ENCODE measurements at regions not wholly inside any gene's neighbourhood (a gene's known extent, or its start where the extent isn't known, plus 50 kb on each side); places are given as distances from the start of the nearest gene placed in this dataset.

- peak; percentile 47 to 95 (median 71) for DNase-seq
- intact Hi-C loops (cut with DNase I), result loop anchor here (2.0 to 10.0 kb wide), 7 partner anchors 50 to 800 kb away; partner anchors contain the start of genes DTD2, RNU6-7 and RNU6-8
Observed at GRCh38 chr14:32254952-32255679, 52.0 kb upstream of the RNU6-8 start.

DNA sequence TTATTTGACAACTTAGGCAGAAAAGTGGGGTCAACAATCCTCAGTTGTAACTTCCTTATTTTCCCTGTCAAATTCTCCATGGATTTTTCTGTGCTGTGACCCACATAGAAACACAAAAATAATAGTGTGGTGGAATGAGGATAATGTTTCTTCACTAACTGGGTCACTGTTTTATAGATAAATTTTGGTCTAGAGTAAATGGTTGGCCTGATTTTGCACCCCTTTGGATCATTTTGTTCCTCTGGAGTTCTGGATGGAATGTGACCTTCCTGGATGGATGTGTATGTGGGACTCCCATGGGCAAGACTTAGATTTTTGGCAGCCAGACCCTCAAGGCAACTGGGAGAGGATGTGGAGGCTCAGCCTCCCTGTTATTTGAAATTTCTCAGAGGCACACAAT is 52.7 kb upstream of the RNU6-8 start:
- no peak for DNase-seq
- intact Hi-C loops (cut with DNase I), result loop anchor here (2.0 to 10.0 kb wide), 5 partner anchors 51 to 801 kb away; partner anchors contain the start of genes DTD2, RNU6-7 and RNU6-8

GRCh38 chr14:32256576-32256975 is 53.5 kb upstream of the RNU6-8 start:
- intact Hi-C loops (cut with DNase I), result loop anchor here (5.0 to 10.0 kb wide), 3 partner anchors 52 to 802 kb away; partner anchors contain the start of genes DTD2, RNU6-7 and RNU6-8
- no peak for DNase-seq

DNA sequence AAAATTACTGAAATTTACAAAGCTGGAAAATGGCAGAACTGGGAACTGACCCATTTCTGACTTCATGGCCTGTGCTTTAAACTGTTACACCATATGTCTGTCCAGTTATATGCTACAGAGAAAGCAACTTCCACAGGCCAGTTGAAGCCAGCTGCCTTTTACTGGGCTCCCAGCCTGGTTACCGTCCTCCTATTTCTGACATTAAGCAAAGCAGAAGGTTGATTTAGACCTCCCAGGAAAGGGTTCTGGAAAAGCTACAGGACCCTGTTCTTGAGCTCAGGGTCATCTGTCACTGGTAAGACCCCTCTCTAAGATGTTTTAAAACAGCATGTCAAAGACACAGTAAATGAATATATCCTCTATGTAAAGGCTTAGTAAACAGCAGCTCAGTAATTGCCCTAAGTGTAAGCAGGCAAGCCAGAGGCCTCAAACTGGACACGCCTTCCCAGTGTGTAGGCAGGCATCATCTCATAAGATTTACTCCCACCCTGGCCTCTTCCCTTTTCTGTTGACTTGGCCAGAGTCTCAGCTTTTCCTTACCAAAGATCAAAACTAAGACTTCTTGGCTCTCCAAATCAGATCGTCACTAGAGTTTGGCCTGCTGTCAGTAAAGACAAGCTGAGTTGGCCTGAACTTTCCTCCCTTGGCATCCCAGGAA is 55.4 kb upstream of the RNU6-8 start:
- intact Hi-C loops (cut with DNase I), result loop anchor here (5.0 to 10.0 kb wide), 3 partner anchors 54 to 804 kb away; partner anchors contain the start of genes DTD2, RNU6-7 and RNU6-8
- no peak for DNase-seq

DNA sequence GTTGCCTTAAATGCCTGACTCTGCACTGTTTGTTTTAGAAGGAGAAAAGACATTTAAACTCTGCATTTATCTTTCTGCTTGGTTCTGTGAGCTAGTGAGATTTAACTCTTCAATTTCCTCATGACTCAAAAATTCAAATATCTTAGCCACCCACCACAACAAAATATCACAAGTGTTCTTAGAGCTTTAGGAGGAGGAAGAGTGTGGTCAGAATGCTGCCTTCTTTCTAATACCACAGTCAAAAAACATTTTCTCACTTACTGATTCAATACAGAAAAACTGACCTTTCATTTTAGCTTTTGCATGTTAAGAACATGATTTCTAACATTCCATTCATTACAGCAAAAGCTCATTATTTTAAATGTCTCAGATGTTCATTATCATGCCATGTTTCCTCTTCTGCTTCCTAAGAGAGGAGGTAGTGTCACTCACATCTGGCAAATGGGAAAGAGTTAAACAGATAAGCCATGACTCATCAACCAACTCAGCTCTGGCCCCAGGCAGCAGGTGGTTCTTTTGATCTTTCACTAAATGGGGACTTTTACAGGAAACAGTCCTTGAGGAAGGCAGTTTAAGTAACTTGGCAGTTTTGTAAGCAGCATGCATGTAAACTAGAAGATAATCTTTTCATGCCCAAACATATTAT is 56.4 kb upstream of the RNU6-8 start:
- intact Hi-C loops (cut with DNase I), result loop anchor here (5.0 to 10.0 kb wide), 3 partner anchors 55 to 805 kb away; partner anchors contain the start of genes DTD2, RNU6-7 and RNU6-8
- no peak for DNase-seq

DNA sequence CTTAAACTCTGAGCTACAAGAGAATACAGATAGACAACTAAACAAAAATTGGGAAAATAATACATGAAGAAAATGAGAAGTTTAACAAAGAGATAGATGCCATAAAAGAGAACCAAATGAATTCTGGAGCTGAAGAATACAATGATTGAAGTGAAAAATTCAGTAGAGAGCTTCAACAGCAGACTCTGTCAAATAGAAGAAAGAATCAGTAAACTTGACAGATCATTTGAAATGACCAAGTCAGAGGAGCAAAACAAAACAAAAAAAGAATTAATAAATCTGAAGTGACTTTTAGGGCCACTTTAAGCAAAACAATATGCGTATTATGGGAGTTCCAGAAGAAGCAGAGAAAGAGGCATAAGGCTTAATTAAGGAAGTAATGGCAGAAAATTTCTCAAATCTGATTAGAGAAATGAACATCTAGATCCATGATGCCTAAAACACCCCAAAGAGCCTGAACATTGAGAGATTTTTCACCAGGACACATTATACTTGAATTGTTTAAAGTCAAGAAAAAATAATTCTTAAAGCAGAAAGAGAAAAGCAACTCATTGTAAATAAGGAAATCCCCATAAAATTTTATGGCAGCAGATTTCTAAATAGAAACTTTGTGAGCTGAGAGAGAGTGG is 61.0 kb upstream of the RNU6-8 start:
- DNase-seq, result no peak
- intact Hi-C loops (cut with DNase I), result no loop called here

DNA sequence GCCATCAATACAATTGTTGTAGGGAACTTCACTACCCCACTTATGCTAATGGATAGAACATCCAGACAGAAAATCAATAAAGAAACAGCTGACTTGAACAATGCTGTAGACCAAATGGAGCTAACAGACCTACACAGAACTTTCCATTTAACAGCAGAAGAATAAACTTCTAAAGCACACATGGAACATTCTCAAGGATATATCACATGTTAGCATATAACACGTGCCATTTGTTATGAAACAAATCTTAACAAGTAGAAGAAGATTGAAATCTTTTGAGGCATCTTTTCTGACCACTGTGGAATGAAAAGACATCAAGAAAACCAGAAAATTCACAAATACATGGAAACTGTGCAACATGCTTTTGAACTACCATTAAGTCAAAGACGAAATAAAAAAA is 62.5 kb upstream of the RNU6-8 start:
- DNase-seq, result no peak
- intact Hi-C loops (cut with DNase I), result no loop called here

GRCh38 chr14:32277998-32278397 is 51.1 kb upstream of the AKAP6 start:
- intact Hi-C loops (cut with DNase I), result no loop called here
- DNase-seq, result no peak

All from posterior cingulate gyrus (tissue), 11 donors.